GM23338 (cell line): ENCODE measurements at regions not wholly inside any gene's neighbourhood (a gene's known extent, or its start where the extent isn't known, plus 50 kb on each side); places are given as distances from the start of the nearest gene placed in this dataset.
A peak's percentile ranks its signal among the peaks of the same experiment; 100 is the strongest.

ENCODE experiments used
- ATAC-seq: fragments of 200-7000 bp; cut with Tn5 transposase; 3 replicates; pipeline ENCODE4 v1.9.1; 2020
- DNase-seq: peaks from one replicate; pipeline ENCODE4 v3.0.0-alpha.2; 2015; ENCODE audit warnings: low spot score
- H2AFZ ChIP-seq: fragments of 200-600 bp; sonication (generic); 2 replicates; pipeline ENCODE4 v1.8.0; 2016; ENCODE audit warnings: antibody characterized with exemption, mild to moderate bottlenecking, moderate library complexity
- H3F3A ChIP-seq: fragments of 200-600 bp; sonication (generic); replicated peaks from 2 replicates; pipeline ENCODE4 v1.8.0; 2017; ENCODE audit warnings: antibody characterized with exemption, mixed run types, low read depth
- H3K27ac ChIP-seq: fragments of 200-600 bp; sonication (generic); 2 replicates; pipeline ENCODE4 v1.6.1; 2016; ENCODE audit warnings: low read depth
- H3K27me3 ChIP-seq: fragments of 200-600 bp; sonication (generic); 2 replicates; pipeline ENCODE4 v1.8.0; 2016; ENCODE audit warnings: mild to moderate bottlenecking, mixed run types, moderate library complexity; ENCODE audit not compliant: insufficient read depth
- H3K36me3 ChIP-seq: fragments of 200-600 bp; sonication (generic); 2 replicates; pipeline ENCODE4 v1.8.0; 2016; ENCODE audit warnings: mild to moderate bottlenecking; ENCODE audit not compliant: insufficient read depth
- H3K4me1 ChIP-seq: fragments of 200-600 bp; sonication (generic); 2 replicates; pipeline ENCODE4 v1.8.0; 2016; ENCODE audit warnings: mild to moderate bottlenecking, moderate library complexity; ENCODE audit not compliant: insufficient read depth
- H3K4me2 ChIP-seq: fragments of 200-600 bp; sonication (generic); 2 replicates; pipeline ENCODE4 v1.7.1; 2017; ENCODE audit warnings: mixed run types
- H3K4me3 ChIP-seq: fragments of 200-600 bp; sonication (generic); 2 replicates; pipeline ENCODE4 v1.6.1; 2016; ENCODE audit warnings: mixed run types
- H3K79me2 ChIP-seq: fragments of 200-600 bp; sonication (generic); replicated peaks from 2 replicates; pipeline ENCODE4 v1.8.0; 2017; ENCODE audit warnings: mild to moderate bottlenecking; ENCODE audit not compliant: insufficient read depth
- H3K9me2 ChIP-seq: fragments of 200-600 bp; sonication (generic); 2 replicates; pipeline ENCODE4 v1.8.0; 2017; ENCODE audit not compliant: insufficient read depth
- H4K20me1 ChIP-seq: fragments of 200-600 bp; sonication (generic); replicated peaks from 2 replicates; pipeline ENCODE4 v1.8.0; 2017; ENCODE audit warnings: mild to moderate bottlenecking; ENCODE audit not compliant: insufficient read depth
- H3K27ac Mint-ChIP-seq: 2 replicates; pipeline ENCODE4 v1.8.0; 2020; ENCODE audit warnings: inconsistent platforms, mild to moderate bottlenecking, moderate library complexity, mixed read lengths
- H3K27me3 Mint-ChIP-seq: 3 replicates; pipeline ENCODE4 v1.8.0; 2022; ENCODE audit warnings: low read depth, mild to moderate bottlenecking, moderate library complexity, mixed read lengths, inconsistent platforms; ENCODE audit not compliant: insufficient read depth, poor library complexity
- H3K36me3 Mint-ChIP-seq: 3 replicates; pipeline ENCODE4 v1.8.0; 2021; ENCODE audit warnings: low read depth, mild to moderate bottlenecking, inconsistent platforms, moderate library complexity, mixed read lengths
- H3K4me1 Mint-ChIP-seq: 3 replicates; pipeline ENCODE4 v1.8.0; 2020; ENCODE audit warnings: mild to moderate bottlenecking, inconsistent platforms, mixed read lengths
- H3K4me3 Mint-ChIP-seq: 3 replicates; pipeline ENCODE4 v1.8.0; 2021; ENCODE audit warnings: moderate library complexity, mild to moderate bottlenecking, inconsistent platforms, mixed read lengths
- H3K9me3 Mint-ChIP-seq: 3 replicates; pipeline ENCODE4 v1.8.0; 2020; ENCODE audit warnings: moderate library complexity, mild to moderate bottlenecking, inconsistent platforms, mixed read lengths
- CREB1 ChIP-seq: fragments of 250-450 bp; sonication (Bioruptor Pico); IDR thresholded peaks from 2 replicates; pipeline ENCODE4 v1.5.0; 2020; ENCODE audit warnings: low read depth, mild to moderate bottlenecking, moderate library complexity
- CTCF ChIP-seq, 2 experiments: fragments of 200-600 bp in 1 of 2; sonication (generic) in 1 of 2; conservative IDR thresholded peaks; 2 replicates each; pipeline versions ENCODE4 v1.5.1 to v1.6.1; 2016 to 2017; ENCODE audit warnings: antibody characterized with exemption in 2 of 2, low read depth in 2 of 2, mild to moderate bottlenecking in 2 of 2, moderate library complexity in 1 of 2
- ETS1 ChIP-seq: IDR thresholded peaks from 2 replicates; pipeline ENCODE4 v1.6.1; 2016; ENCODE audit warnings: antibody characterized with exemption
- EZH2 ChIP-seq: fragments of 200-600 bp; sonication (generic); IDR thresholded peaks from one replicate; pipeline ENCODE4 v1.8.0; 2017; ENCODE audit warnings: antibody characterized with exemption, mild to moderate bottlenecking, low read depth; ENCODE audit not compliant: unreplicated experiment
- EZH2phosphoT487 ChIP-seq: fragments of 200-600 bp; sonication (generic); IDR thresholded peaks from one replicate; pipeline ENCODE4 v1.8.1; 2018; ENCODE audit warnings: antibody characterized with exemption; ENCODE audit not compliant: unreplicated experiment
- JUNB ChIP-seq: IDR thresholded peaks from one replicate; pipeline ENCODE4 v1.6.1; 2016; ENCODE audit warnings: antibody characterized with exemption; ENCODE audit not compliant: unreplicated experiment
- NANOG ChIP-seq: IDR thresholded peaks from 2 replicates; pipeline ENCODE4 v1.6.1; 2016; ENCODE audit warnings: antibody characterized with exemption, borderline replicate concordance
- REST ChIP-seq: IDR thresholded peaks from one replicate; pipeline ENCODE4 v1.6.1; 2018; ENCODE audit warnings: antibody characterized with exemption; ENCODE audit not compliant: unreplicated experiment
- STAT1 ChIP-seq: IDR thresholded peaks from one replicate; pipeline ENCODE4 v1.6.1; 2016; ENCODE audit warnings: antibody characterized with exemption; ENCODE audit not compliant: unreplicated experiment
- ZNF114 ChIP-seq: fragments of 250-450 bp; sonication (Bioruptor Pico); IDR thresholded peaks from 2 replicates; pipeline ENCODE4 v1.5.0; 2020; ENCODE audit warnings: mild to moderate bottlenecking, moderate library complexity
- ZNF331 ChIP-seq: fragments of 250-450 bp; sonication (Bioruptor Pico); IDR thresholded peaks from 2 replicates; pipeline ENCODE4 v1.5.0; 2020; ENCODE audit warnings: low read depth, mild to moderate bottlenecking, moderate library complexity
- TF ChIP-seq, protein P1 (sequence below): fragments of 250-450 bp; sonication (Bioruptor Pico); IDR thresholded peaks from 2 replicates; pipeline ENCODE4 v1.5.0; 2020; ENCODE audit warnings: mild to moderate bottlenecking, moderate library complexity

GRCh38 chr3:22935040-22935439 is 268.1 kb upstream of the UBE2E2 start:
- H3K36me3 Mint-ChIP-seq = no peaks in the 10 kb centered on the region
- no peak overlapping the region for H3K4me3 Mint-ChIP-seq
- Histone ChIP-seq H3K79me2 (no peaks in the 10 kb centered on the region), H3F3A (no peaks in the 10 kb centered on the region), H4K20me1 (no peaks in the 10 kb centered on the region), H3K4me1 (no peaks in the 10 kb centered on the region), H3K4me3 (no peak overlapping the region), H2AFZ (peak overlapping the region; percentile 4; the same call in 1 of the 2 replicates), H3K36me3 (no peaks in the 10 kb centered on the region), H3K9me2 (no peaks in the 10 kb centered on the region), H3K27me3 (no peaks in the 10 kb centered on the region), H3K4me2 (no peak overlapping the region), H3K27ac (no peak overlapping the region)
- TF ChIP-seq ETS1 (no peak), EZH2 (no peak), JUNB (no peak), CREB1 (CRISPR knock-in tag) (no peak), NANOG (no peak), CTCF (conservative IDR thresholded peaks at IDR 0.05; ENCODE audit: low read depth in 2 of 2) (no peak), STAT1 (no peak), REST (no peak), EZH2phosphoT487 (no peak), ZNF331 (no peak), ZNF114 (CRISPR knock-in tag) (no peak)
- TF ChIP-seq, protein P1, sequence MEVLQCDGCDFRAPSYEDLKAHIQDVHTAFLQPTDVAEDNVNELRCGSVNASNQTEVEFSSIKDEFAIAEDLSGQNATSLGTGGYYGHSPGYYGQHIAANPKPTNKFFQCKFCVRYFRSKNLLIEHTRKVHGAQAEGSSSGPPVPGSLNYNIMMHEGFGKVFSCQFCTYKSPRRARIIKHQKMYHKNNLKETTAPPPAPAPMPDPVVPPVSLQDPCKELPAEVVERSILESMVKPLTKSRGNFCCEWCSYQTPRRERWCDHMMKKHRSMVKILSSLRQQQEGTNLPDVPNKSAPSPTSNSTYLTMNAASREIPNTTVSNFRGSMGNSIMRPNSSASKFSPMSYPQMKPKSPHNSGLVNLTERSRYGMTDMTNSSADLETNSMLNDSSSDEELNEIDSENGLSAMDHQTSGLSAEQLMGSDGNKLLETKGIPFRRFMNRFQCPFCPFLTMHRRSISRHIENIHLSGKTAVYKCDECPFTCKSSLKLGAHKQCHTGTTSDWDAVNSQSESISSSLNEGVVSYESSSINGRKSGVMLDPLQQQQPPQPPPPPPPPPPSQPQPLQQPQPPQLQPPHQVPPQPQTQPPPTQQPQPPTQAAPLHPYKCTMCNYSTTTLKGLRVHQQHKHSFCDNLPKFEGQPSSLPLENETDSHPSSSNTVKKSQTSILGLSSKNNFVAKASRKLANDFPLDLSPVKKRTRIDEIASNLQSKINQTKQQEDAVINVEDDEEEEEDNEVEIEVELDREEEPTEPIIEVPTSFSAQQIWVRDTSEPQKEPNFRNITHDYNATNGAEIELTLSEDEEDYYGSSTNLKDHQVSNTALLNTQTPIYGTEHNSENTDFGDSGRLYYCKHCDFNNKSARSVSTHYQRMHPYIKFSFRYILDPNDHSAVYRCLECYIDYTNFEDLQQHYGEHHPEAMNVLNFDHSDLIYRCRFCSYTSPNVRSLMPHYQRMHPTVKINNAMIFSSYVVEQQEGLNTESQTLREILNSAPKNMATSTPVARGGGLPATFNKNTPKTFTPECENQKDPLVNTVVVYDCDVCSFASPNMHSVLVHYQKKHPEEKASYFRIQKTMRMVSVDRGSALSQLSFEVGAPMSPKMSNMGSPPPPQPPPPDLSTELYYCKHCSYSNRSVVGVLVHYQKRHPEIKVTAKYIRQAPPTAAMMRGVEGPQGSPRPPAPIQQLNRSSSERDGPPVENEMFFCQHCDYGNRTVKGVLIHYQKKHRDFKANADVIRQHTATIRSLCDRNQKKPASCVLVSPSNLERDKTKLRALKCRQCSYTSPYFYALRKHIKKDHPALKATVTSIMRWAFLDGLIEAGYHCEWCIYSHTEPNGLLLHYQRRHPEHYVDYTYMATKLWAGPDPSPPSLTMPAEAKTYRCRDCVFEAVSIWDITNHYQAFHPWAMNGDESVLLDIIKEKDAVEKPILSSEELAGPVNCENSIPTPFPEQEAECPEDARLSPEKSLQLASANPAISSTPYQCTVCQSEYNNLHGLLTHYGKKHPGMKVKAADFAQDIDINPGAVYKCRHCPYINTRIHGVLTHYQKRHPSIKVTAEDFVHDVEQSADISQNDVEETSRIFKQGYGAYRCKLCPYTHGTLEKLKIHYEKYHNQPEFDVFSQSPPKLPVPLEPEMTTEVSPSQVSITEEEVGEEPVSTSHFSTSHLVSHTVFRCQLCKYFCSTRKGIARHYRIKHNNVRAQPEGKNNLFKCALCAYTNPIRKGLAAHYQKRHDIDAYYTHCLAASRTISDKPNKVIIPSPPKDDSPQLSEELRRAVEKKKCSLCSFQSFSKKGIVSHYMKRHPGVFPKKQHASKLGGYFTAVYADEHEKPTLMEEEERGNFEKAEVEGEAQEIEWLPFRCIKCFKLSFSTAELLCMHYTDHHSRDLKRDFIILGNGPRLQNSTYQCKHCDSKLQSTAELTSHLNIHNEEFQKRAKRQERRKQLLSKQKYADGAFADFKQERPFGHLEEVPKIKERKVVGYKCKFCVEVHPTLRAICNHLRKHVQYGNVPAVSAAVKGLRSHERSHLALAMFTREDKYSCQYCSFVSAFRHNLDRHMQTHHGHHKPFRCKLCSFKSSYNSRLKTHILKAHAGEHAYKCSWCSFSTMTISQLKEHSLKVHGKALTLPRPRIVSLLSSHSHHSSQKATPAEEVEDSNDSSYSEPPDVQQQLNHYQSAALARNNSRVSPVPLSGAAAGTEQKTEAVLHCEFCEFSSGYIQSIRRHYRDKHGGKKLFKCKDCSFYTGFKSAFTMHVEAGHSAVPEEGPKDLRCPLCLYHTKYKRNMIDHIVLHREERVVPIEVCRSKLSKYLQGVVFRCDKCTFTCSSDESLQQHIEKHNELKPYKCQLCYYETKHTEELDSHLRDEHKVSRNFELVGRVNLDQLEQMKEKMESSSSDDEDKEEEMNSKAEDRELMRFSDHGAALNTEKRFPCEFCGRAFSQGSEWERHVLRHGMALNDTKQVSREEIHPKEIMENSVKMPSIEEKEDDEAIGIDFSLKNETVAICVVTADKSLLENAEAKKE = no peak
- H3K27ac Mint-ChIP-seq = no peak overlapping the region
- no peaks in the 10 kb centered on the region for H3K27me3 Mint-ChIP-seq
- H3K9me3 Mint-ChIP-seq = no peaks in the 10 kb centered on the region
- DNase-seq (no peak), ATAC-seq (no peak)
- H3K4me1 Mint-ChIP-seq = no peaks in the 10 kb centered on the region
